ENCODE measurements at regions not wholly inside any gene's neighbourhood (a gene's known extent, or its start where the extent isn't known, plus 50 kb on each side); places are given as distances from the start of the nearest gene placed in this dataset.

DNA sequence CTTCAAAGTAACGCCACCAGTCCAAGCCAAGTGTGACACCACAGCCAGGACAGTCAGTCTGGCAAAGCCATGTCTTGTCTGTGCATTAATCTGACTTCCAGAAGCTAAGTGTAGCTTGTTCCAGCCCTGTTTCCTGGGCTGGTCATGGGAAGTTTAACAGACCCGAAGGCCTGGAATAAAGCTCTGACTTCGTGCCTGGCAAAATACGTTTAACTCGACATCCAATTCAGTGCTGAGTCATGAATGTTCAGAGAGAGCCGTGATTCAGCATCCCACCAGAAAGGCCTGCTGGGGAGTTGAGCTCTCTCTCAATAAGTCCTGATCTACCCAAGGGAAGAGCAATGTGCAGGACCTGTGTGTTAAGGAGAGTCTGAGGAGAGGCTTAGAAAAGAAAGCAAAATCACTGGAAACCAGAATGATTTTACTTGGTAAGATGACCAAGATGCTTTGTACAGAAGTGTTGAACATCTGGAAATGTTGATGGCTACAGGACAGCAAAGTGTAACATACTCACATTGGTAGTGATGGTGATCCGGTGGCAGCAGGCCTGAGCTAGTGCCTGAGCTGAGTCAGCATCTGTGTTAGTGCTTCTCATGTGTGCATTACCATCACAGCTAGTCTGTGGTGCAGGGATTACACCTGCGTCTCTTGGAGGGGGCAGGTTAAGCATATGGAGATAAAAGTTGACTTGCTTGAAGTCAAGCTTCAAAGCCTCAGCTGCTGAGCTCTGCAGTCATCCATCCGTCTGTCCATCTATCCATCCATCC lies 743.7 kb upstream of the HS6ST1 start:
- ChIA-PET POLR2A (ENCODE audit: unreplicated experiment) (no interaction called here), CTCF (no interaction called here)
- H4K20me1 ChIP-seq (ENCODE audit: low read length) = no peaks in the 10 kb centered on the region
- H3K9me2 ChIP-seq (replicated peaks; ENCODE audit: low read length) = no peaks in the 10 kb centered on the region
- H3K4me2 ChIP-seq (ENCODE audit: low read length) = no peak overlapping the region
- no peaks in the 10 kb centered on the region for H3K4me1 ChIP-seq (ENCODE audit: insufficient read depth, low read length)
- TF ChIP-seq EZH2phosphoT487 (IDR thresholded peaks at IDR 0.05; ENCODE audit: borderline replicate concordance, low read length) = no peak
- DNase-seq (no peak), ATAC-seq (no peak)
- H3K36me3 ChIP-seq (ENCODE audit: low read depth, low read length) = no peaks in the 10 kb centered on the region
- intact Hi-C loops (cut with micrococcal nuclease) = no loop called here
- BruUV-seq (replicated peaks) = no TSS peak
- H3F3A ChIP-seq (ENCODE audit: low read length, unreplicated experiment) = no peaks in the 10 kb centered on the region
- no peak overlapping the region for H2AFZ ChIP-seq (ENCODE audit: low read length)
- H3K79me2 ChIP-seq (ENCODE audit: low read length) = no peaks in the 10 kb centered on the region
- no peak overlapping the region for H3K27ac ChIP-seq (ENCODE audit: low read length)
- H3K27me3 ChIP-seq (ENCODE audit: low read length) = no peaks in the 10 kb centered on the region
- H3K9ac ChIP-seq (ENCODE audit: low read length) = no peak overlapping the region
- H3K4me3 ChIP-seq (ENCODE audit: low read length) = no peak overlapping the region
- H3K9me3 ChIP-seq (ENCODE audit: low read length) = no peaks in the 10 kb centered on the region

DNA sequence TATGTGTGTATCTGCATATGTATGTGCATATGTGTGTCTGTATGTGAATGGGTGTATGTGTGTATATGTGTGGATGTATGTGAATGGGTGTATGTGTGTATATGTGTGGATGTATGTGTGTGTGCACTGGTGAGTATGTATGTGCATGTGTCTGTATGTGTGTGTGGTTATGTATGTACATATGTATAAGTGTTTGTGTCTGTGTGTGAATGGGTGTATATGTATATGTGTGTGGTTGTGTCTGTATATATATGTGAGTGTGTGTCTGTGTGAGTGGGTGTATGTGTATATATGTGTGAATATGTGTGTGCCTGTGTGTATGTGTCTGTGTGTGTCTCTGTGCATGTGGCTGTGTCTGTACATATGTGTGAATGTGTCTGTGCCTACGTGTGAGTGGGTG lies 748.4 kb upstream of the HS6ST1 start:
- intact Hi-C loops (cut with micrococcal nuclease) = no loop called here
- POLR2A ChIA-PET (ENCODE audit: unreplicated experiment) = no interaction called here
- H3K36me3 ChIP-seq (ENCODE audit: low read depth, low read length) = no peaks in the 10 kb centered on the region

DNA sequence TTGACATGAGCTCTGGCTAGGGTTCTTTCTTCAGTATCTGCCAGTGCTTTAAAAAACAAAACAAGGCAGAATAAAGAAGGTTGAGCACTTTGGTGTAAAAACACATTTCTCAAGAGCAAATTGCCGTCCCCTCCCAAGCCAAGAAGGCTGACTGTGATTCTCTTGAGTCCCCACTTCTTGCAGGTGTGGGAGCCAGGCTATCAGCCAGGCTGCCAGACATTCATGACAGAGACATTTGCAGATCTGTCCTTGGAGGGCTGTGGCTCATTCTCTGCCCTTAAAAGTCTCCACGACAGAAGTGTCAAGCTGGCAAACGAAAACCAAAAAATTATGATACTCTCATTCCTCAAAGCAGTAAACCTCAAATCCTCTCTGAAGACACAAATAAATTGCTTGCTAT lies 749.3 kb upstream of the HS6ST1 start:
- intact Hi-C loops (cut with micrococcal nuclease) = no loop called here
- DNase-seq (no peak), ATAC-seq (no peak)
- no peaks in the 10 kb centered on the region for H3K27me3 ChIP-seq (ENCODE audit: low read length)
- no TSS peak for BruUV-seq (replicated peaks)
- no peaks in the 10 kb centered on the region for H3F3A ChIP-seq (ENCODE audit: low read length, unreplicated experiment)
- no peaks in the 10 kb centered on the region for H3K36me3 ChIP-seq (ENCODE audit: low read depth, low read length)
- H2AFZ ChIP-seq (ENCODE audit: low read length) = no peak overlapping the region
- no peaks in the 10 kb centered on the region for H3K79me2 ChIP-seq (ENCODE audit: low read length)
- no peaks in the 10 kb centered on the region for H3K9me3 ChIP-seq (ENCODE audit: low read length)
- TF ChIP-seq, protein P1, sequence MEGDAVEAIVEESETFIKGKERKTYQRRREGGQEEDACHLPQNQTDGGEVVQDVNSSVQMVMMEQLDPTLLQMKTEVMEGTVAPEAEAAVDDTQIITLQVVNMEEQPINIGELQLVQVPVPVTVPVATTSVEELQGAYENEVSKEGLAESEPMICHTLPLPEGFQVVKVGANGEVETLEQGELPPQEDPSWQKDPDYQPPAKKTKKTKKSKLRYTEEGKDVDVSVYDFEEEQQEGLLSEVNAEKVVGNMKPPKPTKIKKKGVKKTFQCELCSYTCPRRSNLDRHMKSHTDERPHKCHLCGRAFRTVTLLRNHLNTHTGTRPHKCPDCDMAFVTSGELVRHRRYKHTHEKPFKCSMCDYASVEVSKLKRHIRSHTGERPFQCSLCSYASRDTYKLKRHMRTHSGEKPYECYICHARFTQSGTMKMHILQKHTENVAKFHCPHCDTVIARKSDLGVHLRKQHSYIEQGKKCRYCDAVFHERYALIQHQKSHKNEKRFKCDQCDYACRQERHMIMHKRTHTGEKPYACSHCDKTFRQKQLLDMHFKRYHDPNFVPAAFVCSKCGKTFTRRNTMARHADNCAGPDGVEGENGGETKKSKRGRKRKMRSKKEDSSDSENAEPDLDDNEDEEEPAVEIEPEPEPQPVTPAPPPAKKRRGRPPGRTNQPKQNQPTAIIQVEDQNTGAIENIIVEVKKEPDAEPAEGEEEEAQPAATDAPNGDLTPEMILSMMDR (conservative IDR thresholded peaks at IDR 0.05; ENCODE audit: low read depth, low read length) = no peak
- TF ChIP-seq EZH2phosphoT487 (IDR thresholded peaks at IDR 0.05; ENCODE audit: borderline replicate concordance, low read length) (no peak), EZH2 (IDR thresholded peaks at IDR 0.05; ENCODE audit: low read length, unreplicated experiment) (no peak)
- ChIA-PET POLR2A (ENCODE audit: unreplicated experiment) (no interaction called here), CTCF (no interaction called here)
- H3K4me1 ChIP-seq (ENCODE audit: insufficient read depth, low read length) = no peaks in the 10 kb centered on the region
- no peak overlapping the region for H3K27ac ChIP-seq (ENCODE audit: low read length)
- no peak overlapping the region for H3K4me3 ChIP-seq (ENCODE audit: low read length)
- H3K4me2 ChIP-seq (ENCODE audit: low read length) = no peak overlapping the region
- no peaks in the 10 kb centered on the region for H4K20me1 ChIP-seq (ENCODE audit: low read length)
- no peak overlapping the region for H3K9ac ChIP-seq (ENCODE audit: low read length)
- H3K9me2 ChIP-seq (replicated peaks; ENCODE audit: low read length) = no peaks in the 10 kb centered on the region

More for the DNA sequence above, 748.4 kb upstream of the HS6ST1 start:
- no peak for DNase-seq
- no peak for ATAC-seq
- Histone ChIP-seq H3F3A (ENCODE audit: low read length, unreplicated experiment) (no peaks in the 10 kb centered on the region), H3K4me2 (ENCODE audit: low read length) (no peak overlapping the region), H4K20me1 (ENCODE audit: low read length) (no peaks in the 10 kb centered on the region), H3K27ac (ENCODE audit: low read length) (no peak overlapping the region), H3K9me2 (replicated peaks; ENCODE audit: low read length) (no peaks in the 10 kb centered on the region), H3K4me3 (ENCODE audit: low read length) (no peak overlapping the region), H3K9ac (ENCODE audit: low read length) (no peak overlapping the region), H2AFZ (ENCODE audit: low read length) (no peak overlapping the region), H3K9me3 (ENCODE audit: low read length) (no peaks in the 10 kb centered on the region), H3K4me1 (ENCODE audit: insufficient read depth, low read length) (no peaks in the 10 kb centered on the region), H3K27me3 (ENCODE audit: low read length) (no peaks in the 10 kb centered on the region), H3K79me2 (ENCODE audit: low read length) (no peaks in the 10 kb centered on the region)
- BruUV-seq (replicated peaks) = no TSS peak
- CTCF ChIA-PET = no interaction called here
- TF ChIP-seq, protein P1 (conservative IDR thresholded peaks at IDR 0.05; ENCODE audit: low read depth, low read length) = no peak
- no peak for TF ChIP-seq EZH2 (IDR thresholded peaks at IDR 0.05; ENCODE audit: low read length, unreplicated experiment)
- TF ChIP-seq EZH2phosphoT487 (IDR thresholded peaks at IDR 0.05; ENCODE audit: borderline replicate concordance, low read length) = no peak
